GM13976 (cell line): ENCODE measurements at regions not wholly inside any gene's neighbourhood (a gene's known extent, or its start where the extent isn't known, plus 50 kb on each side); places are given as distances from the start of the nearest gene placed in this dataset.

ENCODE experiments used
- DNase-seq: peaks from one replicate; pipeline ENCODE4 v3.0.0; 2012; ENCODE audit warnings: low spot score
- CTCF ChIP-seq: IDR thresholded peaks from 2 replicates; pipeline ENCODE4 v1.5.1; 2012; ENCODE audit warnings: borderline replicate concordance, mild to moderate bottlenecking; ENCODE audit not compliant: insufficient read depth; ENCODE audit errors: extremely low read depth, missing control alignments, control extremely low read depth
- in situ Hi-C: fragments of 300-500 bp; cut with MboI; formaldehyde crosslinking; loops from one replicate; pipeline ENCODE4 v1.12.0; 2022; ENCODE audit warnings: low sequenced_read_pairs, mixed read lengths, inconsistent platforms; ENCODE audit not compliant: unreplicated experiment

- DNase-seq = no peak
- no peak for TF ChIP-seq CTCF
- in situ Hi-C loops = no loop called here
Measured at GRCh38 chr10:125216861-125217260, 56.5 kb upstream of the CTBP2 start.

- no peak for TF ChIP-seq CTCF
- in situ Hi-C loops = no loop called here
Measured at GRCh38 chr10:125216309-125216708, 55.9 kb upstream of the CTBP2 start.

GRCh38 chr10:125214283-125214570 lies 53.9 kb upstream of the CTBP2 start:
- no peak for DNase-seq
- no peak for TF ChIP-seq CTCF
- in situ Hi-C loops = no loop called here

More at GRCh38 chr10:125216309-125216708, 55.9 kb upstream of the CTBP2 start:
- DNase-seq = no peak

DNA sequence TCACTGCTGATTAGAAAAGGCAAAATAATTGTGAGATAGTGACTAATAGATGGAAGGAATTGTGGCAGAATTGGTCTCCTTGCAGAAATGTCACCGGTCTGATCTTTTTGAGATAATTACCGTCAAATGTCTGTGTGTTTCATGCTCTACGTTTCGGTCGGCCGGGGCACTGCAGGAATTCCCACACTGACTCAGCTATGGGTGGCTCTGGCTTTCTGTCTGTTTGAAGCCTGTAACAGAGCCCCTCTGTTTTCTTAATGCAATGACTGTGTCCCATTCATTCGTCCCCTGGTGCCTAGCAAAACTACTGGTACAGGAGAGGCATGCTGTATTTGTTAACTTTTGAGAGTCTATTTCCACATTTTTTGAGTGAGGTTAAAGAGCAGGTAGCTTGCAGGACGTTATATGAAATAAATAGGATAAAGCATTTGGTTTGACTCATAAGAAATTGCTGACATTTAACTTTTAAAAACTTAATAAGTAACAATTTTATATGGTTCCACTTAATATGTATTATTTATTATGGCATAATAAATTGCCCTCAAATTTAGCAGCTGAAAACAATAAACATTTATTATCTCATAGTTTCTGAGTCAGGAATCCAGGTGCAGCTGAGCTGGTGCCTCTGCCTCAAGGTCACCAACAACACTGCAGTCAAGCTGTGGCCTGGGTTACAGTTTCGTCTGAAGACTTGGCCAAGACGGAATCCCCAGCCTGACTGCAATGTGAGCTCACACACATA lies 53.3 kb upstream of the CTBP2 start:
- no peak for DNase-seq
- in situ Hi-C loops = no loop called here
- TF ChIP-seq CTCF = no peak

DNA sequence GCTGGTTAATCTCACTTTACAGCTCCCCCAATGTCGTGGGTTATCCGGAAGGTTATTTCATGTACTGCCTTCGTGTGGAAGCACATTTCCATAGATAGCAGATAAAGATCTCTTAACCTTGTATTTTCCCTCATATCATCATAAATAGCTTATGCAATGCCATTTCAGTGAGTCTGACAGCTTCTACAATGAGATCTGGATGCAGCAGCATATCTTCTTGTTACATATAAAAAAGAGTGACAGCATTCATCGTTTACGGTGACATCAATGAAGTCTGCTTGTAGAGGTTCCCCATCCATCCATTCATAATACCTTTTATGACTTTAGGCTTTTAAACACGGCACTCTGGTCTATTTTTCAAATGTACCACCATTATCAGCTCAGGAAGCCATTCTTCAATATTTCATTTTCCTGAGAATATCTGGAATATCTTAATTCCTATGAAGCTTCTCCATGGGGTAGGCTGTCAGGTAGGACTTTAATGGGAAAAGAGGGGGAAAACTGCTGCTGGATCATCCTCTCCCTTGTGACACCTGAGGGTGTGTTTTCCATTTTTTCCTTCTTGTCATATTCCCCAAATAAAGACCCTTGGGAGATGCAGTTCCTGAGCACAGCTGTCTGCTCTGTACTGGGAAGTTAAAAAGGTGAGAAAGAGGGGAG lies 51.9 kb upstream of the CTBP2 start:
- no peak for DNase-seq
- in situ Hi-C loops = no loop called here
- no peak for TF ChIP-seq CTCF
